Nephron (organoid): ENCODE measurements at regions not wholly inside any gene's neighbourhood (a gene's known extent, or its start where the extent isn't known, plus 50 kb on each side); places are given as distances from the start of the nearest gene placed in this dataset.

Experiments
- H3K27ac Mint-ChIP-seq, 3 experiments: 2 replicates each; pipeline ENCODE4 v1.8.0; 2020; ENCODE audit warnings: mixed read lengths in 3 of 3, mild to moderate bottlenecking in 2 of 3, moderate library complexity in 1 of 3
- H3K27me3 Mint-ChIP-seq: 2 replicates; pipeline ENCODE4 v1.8.0; 2021; ENCODE audit warnings: low read depth, mild to moderate bottlenecking, moderate library complexity, mixed read lengths
- H3K36me3 Mint-ChIP-seq: 2 replicates; pipeline ENCODE4 v1.8.0; 2020; ENCODE audit warnings: low read depth, mixed read lengths
- H3K4me1 Mint-ChIP-seq: 2 replicates; pipeline ENCODE4 v1.8.0; 2020; ENCODE audit warnings: mixed read lengths
- H3K4me3 Mint-ChIP-seq, 3 experiments: 2 replicates each; pipeline ENCODE4 v1.8.0; 2020; ENCODE audit warnings: mild to moderate bottlenecking in 3 of 3, mixed read lengths in 3 of 3, moderate library complexity in 2 of 3
- H3K9me3 Mint-ChIP-seq: 2 replicates; pipeline ENCODE4 v1.8.0; 2020; ENCODE audit warnings: mixed read lengths
- CTCF ChIP-seq, 3 experiments: fragments of 200-600 bp; sonication (generic); IDR thresholded peaks; one replicate each; pipeline ENCODE4 v1.5.0; 2021; ENCODE audit warnings: antibody characterized with exemption in 3 of 3; ENCODE audit not compliant: unreplicated experiment in 3 of 3

GRCh38 chr4:110270492-110271197 is 72.2 kb upstream of the ELOVL6 start:
- H3K9me3 Mint-ChIP-seq: peaks cover under 1% of the 10 kb centered on the region
- no peaks in the 10 kb centered on the region for H3K36me3 Mint-ChIP-seq
- no peak overlapping the region for H3K4me3 Mint-ChIP-seq
- no peaks in the 10 kb centered on the region for H3K4me1 Mint-ChIP-seq
- H3K27ac Mint-ChIP-seq: no peak overlapping the region
- no peak for TF ChIP-seq CTCF (IDR thresholded peaks at IDR 0.05; ENCODE audit: unreplicated experiment in 3 of 3)
- peaks cover 8% of the 10 kb centered on the region for H3K27me3 Mint-ChIP-seq

DNA sequence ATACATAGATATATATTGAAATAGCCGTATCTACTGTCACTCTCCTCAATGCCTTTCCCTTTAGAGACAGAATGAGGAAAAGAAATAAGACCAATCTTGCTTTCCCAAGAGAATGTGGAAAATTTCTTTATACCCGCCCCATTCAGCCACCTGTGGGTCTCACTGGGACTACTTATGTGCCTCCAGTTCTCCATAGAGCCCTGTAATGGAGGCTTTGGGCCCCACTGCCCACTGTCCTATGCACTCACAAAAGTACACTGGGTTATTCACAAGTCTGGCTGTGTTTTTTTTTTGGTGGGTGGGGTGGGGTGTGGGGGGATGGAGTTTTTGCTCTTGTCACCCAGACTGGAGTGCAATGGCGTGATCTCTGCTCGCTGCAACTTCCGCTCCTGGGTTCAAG is 70.4 kb upstream of the ELOVL6 start:
- H3K4me1 Mint-ChIP-seq: no peaks in the 10 kb centered on the region
- TF ChIP-seq CTCF (IDR thresholded peaks at IDR 0.05; ENCODE audit: unreplicated experiment in 3 of 3): no peak
- no peaks in the 10 kb centered on the region for H3K36me3 Mint-ChIP-seq
- H3K4me3 Mint-ChIP-seq: no peak overlapping the region
- no peak overlapping the region for H3K27ac Mint-ChIP-seq
- peaks cover 9% of the 10 kb centered on the region for H3K9me3 Mint-ChIP-seq
- H3K27me3 Mint-ChIP-seq: peaks cover 6% of the 10 kb centered on the region

- Mint-ChIP-seq H3K36me3 (no peaks in the 10 kb centered on the region), H3K4me3 (no peak overlapping the region), H3K27me3 (peaks cover 5% of the 10 kb centered on the region), H3K9me3 (peaks cover 14% of the 10 kb centered on the region), H3K27ac (no peak overlapping the region), H3K4me1 (no peaks in the 10 kb centered on the region)
- TF ChIP-seq CTCF (IDR thresholded peaks at IDR 0.05; ENCODE audit: unreplicated experiment in 3 of 3): no peak
Observed at GRCh38 chr4:110268352-110268751, 69.9 kb upstream of the ELOVL6 start.

DNA sequence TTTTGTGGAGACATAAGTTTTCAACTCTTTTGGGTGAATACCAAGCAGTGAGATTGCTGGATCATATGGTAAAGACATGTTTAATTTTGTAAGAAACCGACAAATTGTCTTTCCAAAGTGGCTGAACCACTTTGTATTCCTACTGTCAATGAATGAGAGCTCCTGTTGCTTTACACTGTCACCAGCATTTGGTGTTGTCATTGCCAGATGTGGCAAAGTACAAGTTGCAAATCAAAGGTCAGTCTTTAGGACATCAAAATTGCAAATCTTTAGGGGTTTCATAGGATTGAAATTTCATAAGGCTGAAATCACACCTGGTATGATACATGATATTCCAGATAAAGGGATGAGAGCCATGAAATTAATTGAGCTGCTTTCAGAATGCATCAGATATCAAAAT is 67.7 kb upstream of the ELOVL6 start:
- TF ChIP-seq CTCF (IDR thresholded peaks at IDR 0.05; ENCODE audit: unreplicated experiment in 3 of 3): no peak
- Mint-ChIP-seq H3K27ac (no peak overlapping the region), H3K4me3 (no peak overlapping the region), H3K9me3 (peaks cover 15% of the 10 kb centered on the region), H3K36me3 (no peaks in the 10 kb centered on the region), H3K27me3 (no peaks in the 10 kb centered on the region), H3K4me1 (no peaks in the 10 kb centered on the region)

- no peak for TF ChIP-seq CTCF (IDR thresholded peaks at IDR 0.05; ENCODE audit: unreplicated experiment in 3 of 3)
- H3K4me3 Mint-ChIP-seq: no peak overlapping the region
- no peaks in the 10 kb centered on the region for H3K4me1 Mint-ChIP-seq
- no peak overlapping the region for H3K27ac Mint-ChIP-seq
- H3K36me3 Mint-ChIP-seq: no peaks in the 10 kb centered on the region
- H3K27me3 Mint-ChIP-seq: no peaks in the 10 kb centered on the region
- peaks cover 18% of the 10 kb centered on the region for H3K9me3 Mint-ChIP-seq
Observed at GRCh38 chr4:110265001-110265400, 66.6 kb upstream of the ELOVL6 start.

- peaks cover 16% of the 10 kb centered on the region for H3K9me3 Mint-ChIP-seq
- H3K27ac Mint-ChIP-seq: no peak overlapping the region
- no peak for TF ChIP-seq CTCF (IDR thresholded peaks at IDR 0.05; ENCODE audit: unreplicated experiment in 3 of 3)
- no peaks in the 10 kb centered on the region for H3K27me3 Mint-ChIP-seq
- H3K4me3 Mint-ChIP-seq: no peak overlapping the region
- no peaks in the 10 kb centered on the region for H3K36me3 Mint-ChIP-seq
- H3K4me1 Mint-ChIP-seq: no peaks in the 10 kb centered on the region
Observed at GRCh38 chr4:110260299-110260698, 61.9 kb upstream of the ELOVL6 start.
